ENCODE measurements at regions not wholly inside any gene's neighbourhood (a gene's known extent, or its start where the extent isn't known, plus 50 kb on each side); places are given as distances from the start of the nearest gene placed in this dataset.

DNA sequence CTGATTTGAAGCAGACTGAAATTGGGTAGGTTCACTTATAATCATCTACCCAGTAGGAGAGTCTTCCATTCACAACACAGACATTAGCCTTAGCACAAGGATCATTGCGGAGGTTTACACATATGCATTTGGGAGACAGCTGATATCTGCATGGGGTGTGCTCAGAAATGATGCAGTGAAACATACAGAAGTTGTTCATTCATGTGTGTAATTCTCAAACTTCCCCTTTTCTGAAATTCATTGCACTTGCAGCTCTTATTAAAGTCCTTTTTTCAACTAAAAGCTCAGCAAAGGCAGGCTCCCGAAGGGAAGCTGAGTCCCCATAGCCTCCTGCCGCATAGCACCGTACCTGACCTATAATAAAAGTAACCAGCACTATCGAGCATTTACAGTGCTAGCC is 218.3 kb upstream of the CRY1 start:
- Mint-ChIP-seq H3K4me1 (ENCODE audit: low read depth) (peaks cover 10% of the 10 kb centered on the region), H3K9me3 (ENCODE audit: low read depth) (no peaks in the 10 kb centered on the region), H3K4me3 (no peak overlapping the region), H3K27me3 (no peaks in the 10 kb centered on the region), H3K27ac (no peak overlapping the region), H3K36me3 (no peaks in the 10 kb centered on the region)

DNA sequence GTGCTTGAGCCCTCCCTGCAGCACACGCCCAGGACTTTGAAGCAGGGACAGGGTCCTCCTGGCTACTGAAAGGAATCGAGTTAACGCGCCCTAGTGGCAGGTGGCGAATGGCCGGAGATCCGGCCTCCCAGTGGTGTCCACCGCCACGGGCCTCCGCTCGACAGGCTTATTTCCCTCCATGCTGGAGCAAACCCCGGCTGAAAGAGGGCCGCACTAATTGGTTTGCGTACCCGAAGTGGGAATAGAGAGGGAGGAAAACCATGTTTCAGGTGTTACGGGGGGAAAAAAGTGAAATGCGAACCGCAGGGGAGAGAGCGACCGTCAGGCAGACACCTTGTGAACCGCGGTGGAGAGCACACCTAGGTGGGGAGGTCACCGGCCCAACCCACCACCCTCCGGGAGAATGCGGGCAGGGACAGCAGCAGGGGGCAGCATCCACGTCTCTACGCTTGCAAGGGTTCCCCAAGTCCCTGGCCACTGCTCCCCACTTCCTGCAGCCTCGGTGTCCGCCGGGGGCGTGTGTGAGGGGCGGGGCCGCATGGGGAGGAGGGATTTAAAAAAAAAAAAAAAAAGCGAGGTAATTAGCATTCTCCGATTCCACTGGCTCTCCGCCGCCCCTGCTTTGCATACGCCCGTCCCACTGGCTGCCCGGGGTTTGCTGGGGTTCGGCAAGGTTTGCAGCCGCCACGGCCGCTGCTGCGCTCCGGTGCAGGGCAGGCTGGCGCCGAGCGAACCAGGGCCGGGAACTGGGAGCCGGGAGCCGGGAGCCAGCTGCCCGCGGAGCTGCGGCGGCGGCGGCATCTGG is 224.6 kb upstream of the CRY1 start:
- H3K27ac Mint-ChIP-seq: no peak overlapping the region
- no peaks in the 10 kb centered on the region for H3K9me3 Mint-ChIP-seq (ENCODE audit: low read depth)
- no peaks in the 10 kb centered on the region for H3K27me3 Mint-ChIP-seq
- H3K4me1 Mint-ChIP-seq (ENCODE audit: low read depth): peaks cover 26% of the 10 kb centered on the region
- H3K36me3 Mint-ChIP-seq: no peaks in the 10 kb centered on the region
- peak overlapping the region; percentile 86 for H3K4me3 Mint-ChIP-seq

DNA sequence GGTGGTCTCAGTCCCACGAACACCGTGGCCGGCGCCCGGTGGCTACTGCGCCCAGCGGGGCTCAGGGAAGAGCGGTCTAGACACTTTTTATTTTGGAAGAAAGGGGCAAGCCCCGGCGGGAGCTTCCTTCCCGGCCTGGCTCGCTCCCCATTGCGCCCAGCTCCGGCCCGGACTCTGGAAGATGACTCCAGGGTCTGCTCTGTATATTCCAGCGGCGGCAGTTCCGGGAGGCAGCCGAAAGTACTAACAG is 225.1 kb upstream of the CRY1 start:
- Mint-ChIP-seq H3K4me3 (peak overlapping the region; percentile 86), H3K36me3 (no peaks in the 10 kb centered on the region), H3K4me1 (ENCODE audit: low read depth) (peaks cover 32% of the 10 kb centered on the region), H3K27me3 (no peaks in the 10 kb centered on the region), H3K9me3 (ENCODE audit: low read depth) (no peaks in the 10 kb centered on the region), H3K27ac (no peak overlapping the region)

DNA sequence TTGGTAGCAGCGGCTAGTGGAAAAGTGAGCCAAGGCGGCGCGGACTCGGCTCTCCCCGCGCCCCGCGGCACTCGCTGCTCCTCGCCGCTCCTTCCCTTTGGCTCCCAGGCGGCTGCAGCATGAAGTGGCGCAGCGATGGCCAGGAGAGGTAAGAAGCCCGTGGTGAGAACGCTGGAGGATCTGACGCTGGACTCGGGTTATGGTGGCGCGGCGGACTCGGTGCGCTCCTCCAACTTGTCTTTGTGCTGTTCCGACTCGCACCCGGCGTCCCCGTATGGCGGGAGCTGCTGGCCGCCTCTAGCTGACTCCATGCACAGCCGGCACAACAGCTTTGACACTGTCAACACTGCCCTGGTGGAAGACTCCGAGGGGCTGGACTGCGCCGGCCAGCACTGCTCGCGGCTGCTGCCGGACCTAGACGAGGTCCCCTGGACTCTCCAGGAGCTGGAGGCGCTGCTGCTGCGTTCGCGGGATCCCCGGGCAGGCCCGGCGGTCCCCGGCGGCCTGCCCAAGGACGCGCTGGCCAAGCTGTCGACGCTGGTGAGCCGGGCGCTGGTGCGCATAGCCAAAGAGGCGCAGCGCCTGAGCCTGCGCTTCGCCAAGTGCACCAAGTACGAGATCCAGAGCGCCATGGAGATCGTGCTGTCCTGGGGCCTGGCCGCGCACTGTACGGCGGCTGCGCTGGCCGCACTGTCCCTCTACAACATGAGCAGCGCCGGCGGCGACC is 225.6 kb upstream of the CRY1 start:
- Mint-ChIP-seq H3K36me3 (no peaks in the 10 kb centered on the region), H3K27me3 (no peaks in the 10 kb centered on the region), H3K4me1 (ENCODE audit: low read depth) (peaks cover 36% of the 10 kb centered on the region), H3K9me3 (ENCODE audit: low read depth) (no peaks in the 10 kb centered on the region), H3K27ac (peak overlapping the region; percentile 10), H3K4me3 (peak overlapping the region; percentile 86)

DNA sequence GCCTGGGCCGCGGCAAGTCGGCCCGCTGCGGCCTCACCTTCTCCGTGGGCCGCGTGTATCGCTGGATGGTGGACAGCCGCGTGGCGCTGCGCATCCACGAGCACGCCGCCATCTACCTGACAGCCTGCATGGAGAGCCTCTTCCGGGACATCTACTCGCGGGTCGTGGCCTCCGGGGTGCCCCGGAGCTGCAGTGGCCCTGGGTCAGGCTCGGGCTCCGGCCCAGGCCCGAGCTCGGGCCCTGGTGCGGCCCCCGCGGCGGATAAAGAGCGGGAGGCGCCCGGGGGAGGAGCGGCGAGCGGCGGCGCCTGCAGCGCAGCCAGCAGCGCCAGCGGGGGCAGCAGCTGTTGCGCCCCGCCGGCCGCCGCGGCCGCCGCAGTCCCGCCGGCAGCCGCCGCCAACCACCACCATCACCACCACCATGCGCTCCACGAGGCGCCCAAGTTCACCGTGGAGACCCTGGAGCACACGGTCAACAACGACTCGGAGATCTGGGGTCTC is 226.2 kb upstream of the CRY1 start:
- H3K36me3 Mint-ChIP-seq: no peaks in the 10 kb centered on the region
- H3K4me3 Mint-ChIP-seq: peak overlapping the region; percentile 95
- no peaks in the 10 kb centered on the region for H3K27me3 Mint-ChIP-seq
- peaks cover 41% of the 10 kb centered on the region for H3K4me1 Mint-ChIP-seq (ENCODE audit: low read depth)
- H3K27ac Mint-ChIP-seq: peak overlapping the region; percentile 97
- no peaks in the 10 kb centered on the region for H3K9me3 Mint-ChIP-seq (ENCODE audit: low read depth)

DNA sequence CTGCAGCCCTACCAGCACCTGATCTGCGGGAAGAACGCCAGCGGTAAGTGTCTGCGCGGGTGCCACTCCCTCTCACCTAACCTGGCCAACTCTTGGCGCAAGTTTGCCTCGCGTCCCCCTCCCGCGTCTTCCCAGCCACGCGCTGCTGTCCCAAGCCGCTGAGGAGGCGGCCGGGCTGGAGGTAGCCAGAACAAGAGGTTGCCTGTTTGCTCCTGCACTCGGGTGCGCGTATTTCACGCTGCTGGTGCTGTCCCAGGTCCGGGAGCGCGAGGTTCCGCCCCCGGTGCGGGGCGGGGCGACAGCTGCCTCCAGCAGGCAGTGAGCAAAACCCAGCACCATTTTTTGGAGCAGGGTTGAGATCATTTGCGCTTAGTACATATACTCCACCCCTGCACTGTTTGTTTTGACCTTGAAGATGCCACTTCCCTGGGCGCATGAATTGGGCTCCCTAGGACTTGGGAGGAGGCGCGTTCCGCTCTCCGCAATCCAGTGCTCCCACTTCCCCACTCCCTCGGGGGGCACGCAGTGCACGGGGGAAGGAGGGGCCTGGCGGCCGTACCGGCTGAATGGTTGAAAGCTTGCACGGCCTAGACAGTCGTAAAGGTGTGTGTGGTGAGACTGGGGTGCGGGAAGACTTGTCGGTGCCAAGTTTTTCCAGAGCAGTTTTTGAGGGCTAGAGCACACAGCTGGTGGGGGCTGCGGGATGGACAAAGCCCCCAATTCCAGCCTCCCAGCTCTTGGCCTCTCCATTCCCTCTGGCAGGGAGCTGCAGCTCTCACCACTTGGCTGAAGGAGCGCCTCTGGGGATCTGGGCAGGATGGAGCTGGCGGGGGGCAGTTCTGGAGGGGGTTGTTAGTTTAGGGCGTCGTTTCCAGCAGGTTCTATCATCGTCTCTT is 226.9 kb upstream of the CRY1 start:
- Mint-ChIP-seq H3K4me1 (ENCODE audit: low read depth) (peaks cover 48% of the 10 kb centered on the region), H3K27ac (peak overlapping the region; percentile 97), H3K9me3 (ENCODE audit: low read depth) (no peaks in the 10 kb centered on the region)

GRCh38 chr12:107320929-107321631 is 227.7 kb upstream of the CRY1 start:
- Mint-ChIP-seq H3K4me3 (peak overlapping the region; percentile 95), H3K9me3 (ENCODE audit: low read depth) (no peaks in the 10 kb centered on the region), H3K27me3 (no peaks in the 10 kb centered on the region), H3K36me3 (no peaks in the 10 kb centered on the region), H3K4me1 (ENCODE audit: low read depth) (peaks cover 51% of the 10 kb centered on the region), H3K27ac (peak overlapping the region; percentile 97)

More for the DNA sequence above, 226.9 kb upstream of the CRY1 start:
- Mint-ChIP-seq H3K36me3 (no peaks in the 10 kb centered on the region), H3K4me3 (peak overlapping the region; percentile 95), H3K27me3 (no peaks in the 10 kb centered on the region)

DNA sequence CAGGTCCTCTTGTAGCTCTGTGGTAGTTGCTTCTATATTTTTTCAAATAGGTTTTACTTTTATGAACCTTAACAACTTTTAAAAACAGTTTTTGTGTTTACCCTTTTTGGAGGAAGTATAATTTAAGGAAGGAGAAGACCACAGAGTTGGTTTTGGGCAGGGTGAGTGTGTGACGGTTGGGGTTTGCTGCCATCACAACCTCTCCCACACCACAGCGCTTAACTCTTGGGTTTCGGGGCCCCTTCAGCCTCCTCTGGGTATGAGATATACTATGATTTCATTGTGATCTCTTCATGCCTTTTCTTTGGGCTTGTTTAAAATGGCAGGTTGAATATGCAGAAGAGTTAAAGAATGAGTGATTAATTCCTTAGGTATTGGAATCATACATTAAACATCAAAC is 228.7 kb upstream of the CRY1 start:
- Mint-ChIP-seq H3K4me1 (ENCODE audit: low read depth) (peaks cover 61% of the 10 kb centered on the region), H3K27me3 (no peaks in the 10 kb centered on the region), H3K4me3 (peak overlapping the region; percentile 95), H3K9me3 (ENCODE audit: low read depth) (no peaks in the 10 kb centered on the region), H3K27ac (peak overlapping the region; percentile 97), H3K36me3 (no peaks in the 10 kb centered on the region)

GRCh38 chr12:107325075-107325608 is 231.8 kb upstream of the CRY1 start:
- H3K9me3 Mint-ChIP-seq (ENCODE audit: low read depth): no peaks in the 10 kb centered on the region
- H3K27ac Mint-ChIP-seq: no peak overlapping the region
- no peaks in the 10 kb centered on the region for H3K27me3 Mint-ChIP-seq
- no peak overlapping the region for H3K4me3 Mint-ChIP-seq
- peaks cover 3% of the 10 kb centered on the region for H3K36me3 Mint-ChIP-seq
- peaks cover 91% of the 10 kb centered on the region for H3K4me1 Mint-ChIP-seq (ENCODE audit: low read depth)

GRCh38 chr12:107326237-107326636 is 232.9 kb upstream of the CRY1 start:
- Mint-ChIP-seq H3K27ac (no peak overlapping the region), H3K36me3 (peaks cover 5% of the 10 kb centered on the region), H3K4me1 (ENCODE audit: low read depth) (peaks cover 92% of the 10 kb centered on the region), H3K9me3 (ENCODE audit: low read depth) (no peaks in the 10 kb centered on the region), H3K4me3 (no peak overlapping the region), H3K27me3 (no peaks in the 10 kb centered on the region)

DNA sequence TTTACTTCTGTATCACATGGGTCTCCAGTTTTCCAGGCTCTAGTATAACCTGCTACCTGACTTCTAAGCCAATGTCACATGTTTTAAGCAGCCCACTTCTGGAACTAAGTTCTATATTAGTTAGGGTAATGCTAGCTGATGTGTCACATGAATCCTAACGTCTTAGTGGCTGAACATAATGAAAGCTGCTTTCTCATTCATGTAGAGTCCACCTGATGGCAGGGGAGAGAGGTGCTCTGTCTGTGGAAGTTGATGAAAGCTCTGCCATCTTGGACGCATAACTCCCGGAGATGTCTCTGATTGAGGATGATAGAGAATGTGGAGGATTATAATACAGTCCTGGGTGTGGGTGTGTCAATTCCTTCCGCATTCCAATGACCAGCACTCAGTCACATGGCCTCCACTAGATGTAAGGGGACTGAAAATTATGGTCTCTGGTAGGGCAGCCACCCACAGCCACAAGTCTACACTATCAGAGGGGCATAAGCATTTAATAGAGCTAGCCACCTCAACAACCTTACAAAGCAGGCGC is 234.4 kb upstream of the CRY1 start:
- Mint-ChIP-seq H3K27me3 (no peaks in the 10 kb centered on the region), H3K4me1 (ENCODE audit: low read depth) (peaks cover 91% of the 10 kb centered on the region), H3K27ac (peak overlapping the region; percentile 67), H3K36me3 (peaks cover 8% of the 10 kb centered on the region), H3K9me3 (ENCODE audit: low read depth) (no peaks in the 10 kb centered on the region), H3K4me3 (no peak overlapping the region)

DNA sequence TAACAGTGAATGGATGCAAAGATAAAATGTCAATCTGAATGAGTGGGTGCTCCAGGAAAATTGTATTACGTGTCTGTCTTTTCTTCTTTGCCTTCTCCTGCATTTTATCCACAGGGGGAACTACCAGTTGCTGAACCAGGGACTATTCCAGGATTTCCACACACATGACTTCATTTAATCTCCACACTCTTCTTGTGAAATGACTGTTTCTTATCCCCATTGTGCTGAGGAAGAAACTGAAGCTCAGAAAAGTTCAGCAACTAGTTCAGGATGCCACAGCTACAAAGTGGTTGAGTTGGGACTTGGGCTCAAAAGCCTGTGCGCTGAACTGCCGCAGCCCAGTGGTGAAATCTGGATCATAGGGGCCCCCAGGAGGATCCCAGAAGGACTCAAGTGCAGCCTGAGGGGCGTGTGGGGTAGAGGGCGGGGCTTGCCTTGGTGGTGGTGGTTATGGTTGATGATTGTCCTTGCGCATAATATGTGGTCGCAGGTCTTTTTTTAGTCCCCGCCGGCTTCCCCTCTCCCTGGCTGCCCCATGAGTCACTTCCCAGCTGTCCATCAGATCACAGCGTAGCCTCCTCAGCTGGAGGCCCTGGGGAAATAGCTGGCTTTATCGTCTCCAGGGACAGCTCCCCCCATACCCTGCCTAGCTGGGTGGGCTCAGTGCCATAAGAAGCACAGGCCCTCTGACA is 235.2 kb upstream of the CRY1 start:
- no peaks in the 10 kb centered on the region for H3K27me3 Mint-ChIP-seq
- H3K4me1 Mint-ChIP-seq (ENCODE audit: low read depth): peaks cover 91% of the 10 kb centered on the region
- H3K9me3 Mint-ChIP-seq (ENCODE audit: low read depth): no peaks in the 10 kb centered on the region
- H3K36me3 Mint-ChIP-seq: peaks cover 9% of the 10 kb centered on the region
- no peak overlapping the region for H3K4me3 Mint-ChIP-seq
- peak overlapping the region; percentile 88 for H3K27ac Mint-ChIP-seq

- Mint-ChIP-seq H3K27ac (peak overlapping the region; percentile 88), H3K36me3 (peaks cover 16% of the 10 kb centered on the region), H3K9me3 (ENCODE audit: low read depth) (no peaks in the 10 kb centered on the region), H3K27me3 (no peaks in the 10 kb centered on the region), H3K4me1 (ENCODE audit: low read depth) (peaks cover 90% of the 10 kb centered on the region), H3K4me3 (peak overlapping the region; percentile 71)
Measured at GRCh38 chr12:107329569-107330324, 236.4 kb upstream of the CRY1 start.
